Cerebellar nuclear complex (tissue), 1 donor: ENCODE measurements at regions not wholly inside any gene's neighbourhood (a gene's known extent, or its start where the extent isn't known, plus 50 kb on each side); places are given as distances from the start of the nearest gene placed in this dataset.

ENCODE experiments used
- DNase-seq, 2 experiments: peaks; one replicate each; lab custom pipeline; 2025; lab: John Stamatoyannopoulos, UW

GRCh38 chr9:94159069-94159939 is 75.0 kb downstream of the PTPDC1 start:
- DNase-seq = no peak

DNA sequence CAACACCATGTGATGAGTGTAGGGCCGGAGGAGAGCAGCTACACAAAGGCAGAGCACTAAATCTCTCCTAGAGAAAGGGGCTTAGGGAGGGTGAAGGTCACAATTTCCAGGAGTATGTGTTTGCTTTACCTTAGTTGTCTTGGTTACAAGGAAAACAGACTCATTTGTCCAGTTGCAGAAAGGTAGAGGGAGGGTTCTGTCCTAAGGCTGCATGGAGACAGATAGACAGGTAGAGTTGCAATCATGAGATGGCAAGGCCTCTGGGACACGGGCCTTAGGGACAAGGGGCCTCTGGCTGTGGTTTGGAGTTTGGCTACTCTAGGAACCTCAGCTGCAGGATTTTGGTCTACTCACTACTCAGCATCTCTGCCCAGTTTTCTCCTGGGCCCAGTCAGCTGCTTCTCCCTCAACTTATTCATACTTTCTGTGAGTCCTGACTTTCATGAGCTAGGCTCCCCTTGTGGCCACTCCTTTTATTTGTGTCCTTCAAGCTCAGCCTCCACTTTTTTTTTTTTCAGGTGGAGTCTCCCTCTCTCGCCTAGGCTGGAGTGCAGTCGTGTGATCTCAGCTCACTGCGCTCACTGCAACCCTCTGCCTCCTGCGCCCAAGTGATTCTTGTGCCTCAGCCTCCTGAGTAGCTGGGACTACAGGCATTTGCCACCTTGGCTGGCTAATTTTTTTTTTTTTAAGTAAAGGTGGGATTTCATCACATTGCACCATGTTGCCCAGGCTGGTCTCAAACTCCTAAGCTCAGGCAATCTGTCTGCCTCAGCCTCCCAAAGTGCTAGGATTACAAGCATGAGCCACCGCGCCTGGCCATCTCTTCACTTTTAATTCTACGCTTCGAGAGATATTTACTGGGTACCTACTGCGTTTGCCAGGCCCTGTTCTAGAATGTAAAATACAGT is 76.6 kb downstream of the PTPDC1 start:
- DNase-seq = no peak

GRCh38 chr9:94161673-94162072 is 77.4 kb downstream of the PTPDC1 start:
- DNase-seq = no peak

DNA sequence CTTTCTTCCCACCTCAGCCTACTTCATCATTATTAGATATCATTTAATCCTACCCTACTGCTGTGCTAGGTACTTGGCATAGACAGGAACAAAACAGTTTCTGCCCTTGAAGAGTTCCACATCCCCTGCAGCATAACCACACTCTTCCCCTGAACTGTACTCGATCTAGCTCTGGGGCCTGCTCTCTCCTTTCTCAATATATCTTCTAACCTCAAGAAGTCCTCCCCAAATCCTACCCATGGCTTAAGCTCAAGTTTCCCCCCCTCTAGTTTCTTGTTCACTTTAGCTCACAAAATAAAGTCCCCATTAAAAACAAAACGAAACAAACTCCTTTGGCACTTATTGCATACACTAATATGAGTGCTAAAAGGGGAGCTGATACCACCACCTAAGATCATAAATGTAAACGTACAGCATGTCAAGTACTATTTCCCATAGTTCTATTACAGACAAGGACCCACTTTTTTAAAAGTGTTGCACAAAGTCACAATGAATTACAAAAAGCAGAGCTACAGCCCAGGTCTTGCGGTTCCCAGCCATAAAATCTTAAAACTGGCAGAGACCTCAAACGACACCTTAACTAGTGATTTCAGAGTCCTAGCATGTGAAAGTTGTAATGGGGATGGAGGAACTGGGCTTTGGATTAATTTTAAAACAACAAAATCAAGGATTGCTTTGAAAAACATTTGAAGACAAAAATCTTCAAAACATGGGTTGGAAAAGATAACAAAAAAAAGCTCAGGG is 80.7 kb downstream of the PTPDC1 start:
- DNase-seq = no peak

GRCh38 chr9:94165592-94166235 is 81.5 kb downstream of the PTPDC1 start:
- DNase-seq = peak; percentile 93 to 97

- peak; percentile 86 to 93 for DNase-seq
These were observed 82.1 kb downstream of the PTPDC1 start for GRCh38 chr9:94166236-94166975.

DNA sequence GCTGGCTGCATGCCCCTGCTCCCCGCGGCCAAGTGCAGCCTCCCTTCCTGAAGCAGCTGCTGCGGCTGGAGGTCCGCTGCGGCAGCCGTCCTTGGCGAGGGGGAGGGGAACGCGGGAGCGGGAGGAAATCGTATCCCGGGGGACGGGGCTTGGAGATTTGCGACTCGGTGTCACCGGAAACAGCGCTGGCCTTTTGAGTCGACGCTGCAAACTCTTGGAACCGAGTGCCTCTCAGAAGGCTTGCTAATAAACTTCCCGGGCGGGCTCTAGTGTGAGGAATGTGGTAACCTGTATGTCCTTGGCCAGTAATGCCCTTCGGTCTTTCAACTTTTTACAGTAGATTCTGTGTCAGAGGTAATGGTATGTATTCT is 82.7 kb downstream of the PTPDC1 start:
- no peak for DNase-seq

GRCh38 chr9:94167376-94167890 is 83.2 kb downstream of the PTPDC1 start:
- DNase-seq = no peak

- no peak for DNase-seq
These were observed 84.1 kb downstream of the PTPDC1 start for GRCh38 chr9:94168203-94169000.

DNA sequence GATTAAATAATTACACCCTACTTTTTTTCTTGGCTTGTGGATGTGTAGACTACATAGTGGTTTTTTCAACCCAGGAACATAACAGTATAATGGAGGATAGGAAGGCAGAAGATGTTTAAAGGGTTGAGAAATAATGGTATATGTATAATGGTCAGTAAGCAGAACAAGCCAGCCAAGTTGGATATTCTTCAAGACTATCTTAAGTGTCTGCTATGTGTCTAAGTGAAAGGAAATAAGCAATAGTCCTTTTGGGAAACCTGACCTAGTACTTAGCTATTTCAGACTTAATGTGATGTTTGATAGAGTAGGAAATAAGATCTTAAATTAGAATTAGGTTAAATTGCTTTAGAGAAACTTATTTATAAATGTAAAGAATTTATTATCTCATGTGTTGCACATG is 85.7 kb downstream of the PTPDC1 start:
- DNase-seq = no peak

GRCh38 chr9:94173632-94174031 is 85.5 kb upstream of the ZNF169 start:
- no peak for DNase-seq

- no peak for DNase-seq
These were observed 84.9 kb upstream of the ZNF169 start for GRCh38 chr9:94174164-94174563.

- no peak for DNase-seq
These were observed 83.4 kb upstream of the ZNF169 start for GRCh38 chr9:94175669-94176068.

- no peak for DNase-seq
These were observed 82.5 kb upstream of the ZNF169 start for GRCh38 chr9:94176608-94177007.

- DNase-seq = no peak
These were observed 80.2 kb upstream of the ZNF169 start for GRCh38 chr9:94178927-94179326.

DNA sequence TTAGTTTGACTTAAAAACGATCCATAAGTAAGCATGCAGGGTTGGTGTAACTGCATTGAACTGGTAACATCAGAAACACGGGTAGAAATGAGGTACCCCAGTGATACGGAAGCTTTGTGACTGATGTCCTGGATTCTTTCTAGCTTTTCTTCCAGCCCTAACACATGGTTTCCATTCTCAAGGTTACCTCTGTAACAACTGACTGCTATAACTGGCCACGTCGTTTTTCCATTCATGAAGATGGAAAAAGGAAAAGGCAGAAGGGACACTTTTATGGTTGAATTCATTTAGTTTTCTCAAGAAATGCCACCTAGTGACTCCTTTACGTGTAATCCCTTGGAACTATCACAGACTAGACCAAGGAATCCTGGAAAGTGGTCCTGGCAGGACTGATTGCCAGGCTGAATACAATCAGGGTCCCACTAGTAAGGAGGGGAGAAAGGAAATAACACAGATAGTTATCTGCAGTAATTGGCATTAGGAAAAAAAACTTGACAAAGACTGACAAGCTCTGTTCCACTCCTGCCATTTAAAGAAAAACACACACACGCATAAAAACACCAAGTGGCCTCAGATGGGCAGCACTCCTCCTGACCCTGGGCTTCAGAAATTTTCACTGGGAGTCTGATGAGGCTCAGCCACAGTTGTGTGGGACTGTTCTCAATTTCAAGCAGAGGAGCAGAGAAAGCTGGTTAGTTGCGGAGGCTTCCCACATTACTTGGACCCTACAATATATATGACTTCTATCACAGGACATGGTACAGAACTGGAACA is 77.5 kb upstream of the ZNF169 start:
- no peak for DNase-seq

DNA sequence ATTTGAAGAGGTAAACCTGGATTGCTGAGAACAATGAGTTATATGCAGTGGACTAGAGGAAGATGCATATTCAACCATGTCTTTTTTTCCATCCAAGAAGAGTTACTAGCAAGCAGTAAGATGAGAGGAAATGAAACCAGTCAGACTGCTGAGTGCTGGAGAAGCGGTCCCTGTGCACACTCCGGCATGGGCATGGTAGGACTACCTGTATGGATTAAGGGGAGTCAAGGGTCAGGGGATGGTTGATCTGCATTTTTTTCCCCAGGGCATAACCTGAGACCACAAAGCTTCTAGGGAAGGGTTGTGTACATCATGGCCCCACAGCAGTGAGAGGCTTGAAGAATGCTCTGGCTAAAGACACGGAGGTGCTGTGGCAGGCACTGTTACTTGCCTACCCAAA is 76.6 kb upstream of the ZNF169 start:
- no peak for DNase-seq

DNA sequence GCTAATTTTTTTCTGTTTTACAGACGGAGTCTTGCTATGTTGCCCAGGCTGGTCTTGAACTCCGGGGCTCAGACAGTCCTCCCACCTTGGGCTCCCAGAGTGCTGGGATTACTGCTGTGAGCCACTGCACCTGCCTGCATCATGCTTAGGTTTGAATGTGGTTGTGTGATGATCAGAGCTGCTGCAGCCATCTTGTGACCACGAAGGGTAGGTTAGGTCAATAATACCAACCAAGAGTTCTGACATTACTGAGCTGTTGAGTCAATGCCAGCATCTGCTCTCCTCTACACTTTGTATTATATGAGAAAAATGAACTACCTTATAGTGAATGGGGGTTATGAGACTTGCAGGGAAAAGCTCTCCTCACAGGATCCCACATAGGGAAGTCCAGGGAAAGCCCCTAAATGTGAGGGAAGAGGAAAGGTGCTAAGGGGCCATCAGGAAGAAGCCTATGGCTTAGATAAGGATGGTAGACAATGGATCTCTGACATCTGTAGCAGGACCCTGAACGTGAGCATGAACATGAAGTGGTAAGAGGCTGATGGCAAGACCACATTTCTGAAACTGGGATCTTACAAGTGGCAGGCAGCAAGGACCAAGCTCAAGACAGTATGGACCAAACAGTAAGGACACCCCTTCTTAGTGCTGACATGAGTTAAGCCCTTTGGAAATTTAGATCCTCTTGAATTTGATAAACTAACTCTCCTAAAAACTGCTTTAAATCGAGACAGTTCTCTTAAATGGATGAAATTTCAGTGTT is 75.7 kb upstream of the ZNF169 start:
- DNase-seq = no peak
